HCT116 (cell line): ENCODE measurements at regions not wholly inside any gene's neighbourhood (a gene's known extent, or its start where the extent isn't known, plus 50 kb on each side); places are given as distances from the start of the nearest gene placed in this dataset.
A peak's percentile ranks its signal among the peaks of the same experiment; 100 is the strongest.

ENCODE experiments used
- ATAC-seq: fragments of 200-7000 bp; cut with Tn5 transposase; 2 replicates; pipeline ENCODE4 v1.9.1; 2020; ENCODE audit warnings: mild to moderate bottlenecking, moderate library complexity
- BruUV-seq: library from RNA; stranded (reverse); fragments of 400-500 nt; replicated peaks from 2 replicates; lab custom pipeline; 2021; lab: Mats Ljungman, UMichigan
- CTCF ChIA-PET: fragments of 300-600 bp; sonication (Branson Sonifier 250); formaldehyde crosslinking; loops from one replicate; lab custom pipeline; 2021; ENCODE audit warnings: antibody characterized with exemption; lab: Charles Lee
- POLR2A ChIA-PET: fragments of 300-600, 350-600 bp; sonication (Branson Sonifier 250); formaldehyde crosslinking; loops from one replicate; lab custom pipeline; 2021; ENCODE audit warnings: antibody characterized with exemption; lab: Charles Lee
- RAD21 ChIA-PET, 2 experiments: fragments of 300-600 bp; sonication (Branson Sonifier 250); formaldehyde crosslinking; loops; one replicate each; lab custom pipeline; 2023; ENCODE audit warnings: low total read pairs in 2 of 2; ENCODE audit not compliant: uncharacterized antibody in 2 of 2, unreplicated experiment in 2 of 2, low non-redundant PET in 1 of 2; lab: Charles Lee
- DNase-seq: peaks from one replicate; pipeline ENCODE4 v3.0.0-alpha.2; 2010; ENCODE audit warnings: low read depth, low spot score
- H2AFZ ChIP-seq: fragments of 200-600 bp; shearing (Covaris generic), sonication (generic); 2 replicates; pipeline ENCODE4 v1.6.1; 2017; ENCODE audit warnings: low read depth, mixed run types, mixed read lengths, antibody characterized with exemption, low read length; ENCODE audit not compliant: poor library complexity, severe bottlenecking
- H3K27ac ChIP-seq: 2 replicates; pipeline ENCODE4 v1.5.1; 2012; ENCODE audit warnings: low read depth, low read length
- H3K27me3 ChIP-seq: fragments of 200-600 bp; sonication (generic); 2 replicates; pipeline ENCODE4 v1.6.1; 2016; ENCODE audit warnings: mixed run types, low read length, mixed read lengths; ENCODE audit not compliant: insufficient read depth
- H3K36me3 ChIP-seq, 2 experiments: fragments of 200-500 bp in 1 of 2; fragments of 200-600 bp in 1 of 2; sonication (Bioruptor generic) in 1 of 2; sonication (generic) in 1 of 2; 2 replicates each; pipeline versions ENCODE4 v1.5.1 to v1.6.1; 2014 to 2016; ENCODE audit warnings: low read length in 2 of 2, inconsistent platforms in 1 of 2, mixed read lengths in 1 of 2, mixed run types in 1 of 2; ENCODE audit not compliant: insufficient read depth in 2 of 2, control insufficient read depth in 1 of 2
- H3K4me1 ChIP-seq, 2 experiments: fragments of 200-600 bp in 1 of 2; sonication (generic) in 1 of 2; 2 replicates each; pipeline versions ENCODE4 v1.5.1 to v1.6.1; 2012 to 2017; ENCODE audit warnings: low read length in 2 of 2, inconsistent platforms in 1 of 2, mild to moderate bottlenecking in 1 of 2, mixed read lengths in 1 of 2, mixed run types in 1 of 2, moderate library complexity in 1 of 2; ENCODE audit not compliant: insufficient read depth in 2 of 2, control insufficient read depth in 1 of 2
- H3K4me2 ChIP-seq: fragments of 200-600 bp; sonication (generic); 2 replicates; pipeline ENCODE4 v1.6.1; 2017; ENCODE audit warnings: mixed run types, low read length, mixed read lengths
- H3K4me3 ChIP-seq, 2 experiments: fragments of 200-600 bp in 1 of 2; sonication (generic) in 1 of 2; replicated peaks in 1 of 2; 2 replicates each; pipeline ENCODE4 v1.5.1; 2011 to 2016; ENCODE audit warnings: low read length in 2 of 2, control low read depth in 1 of 2, low read depth in 1 of 2, mild to moderate bottlenecking in 1 of 2, mixed read lengths in 1 of 2, mixed run types in 1 of 2
- H3K79me2 ChIP-seq: fragments of 200-600 bp; sonication (generic); 2 replicates; pipeline ENCODE4 v1.6.1; 2017; ENCODE audit warnings: mild to moderate bottlenecking, mixed run types, low read length, moderate library complexity, mixed read lengths; ENCODE audit not compliant: insufficient read depth
- H3K9ac ChIP-seq: fragments of 200-600 bp; sonication (generic); 2 replicates; pipeline ENCODE4 v1.6.1; 2016; ENCODE audit warnings: low read length, mixed read lengths
- H3K9me2 ChIP-seq: fragments of 200-600 bp; sonication (generic), shearing (Covaris generic); 2 replicates; pipeline ENCODE4 v1.6.1; 2017; ENCODE audit warnings: mixed run types, mild to moderate bottlenecking, moderate library complexity; ENCODE audit not compliant: insufficient read depth
- H3K9me3 ChIP-seq, 2 experiments: fragments of 200-500 bp in 1 of 2; fragments of 200-600 bp in 1 of 2; sonication (Bioruptor generic) in 1 of 2; sonication (generic) in 1 of 2; 2 replicates each; pipeline ENCODE4 v1.6.1; 2014 to 2017; ENCODE audit warnings: low read length in 2 of 2, mixed read lengths in 2 of 2, inconsistent platforms in 1 of 2, low read depth in 1 of 2, mild to moderate bottlenecking in 1 of 2, mixed run types in 1 of 2, moderate library complexity in 1 of 2; ENCODE audit not compliant: control insufficient read depth in 1 of 2, insufficient read depth in 1 of 2
- H4K20me1 ChIP-seq: fragments of 200-600 bp; sonication (generic), shearing (Covaris generic); 2 replicates; pipeline ENCODE4 v1.6.1; 2017; ENCODE audit warnings: mixed run types, mild to moderate bottlenecking, moderate library complexity; ENCODE audit not compliant: insufficient read depth
- CTCF ChIP-seq, 3 experiments: fragments of 200-600 bp in 1 of 3; sonication (generic) in 1 of 3; IDR thresholded peaks in 2 of 3; conservative IDR thresholded peaks in 1 of 3; 2 replicates each; pipeline ENCODE4 v1.5.1; 2012 to 2017; ENCODE audit warnings: low read depth in 2 of 3, low read length in 2 of 3, antibody characterized with exemption in 1 of 3, borderline replicate concordance in 1 of 3, control low read depth in 1 of 3, mild to moderate bottlenecking in 1 of 3, mixed read lengths in 1 of 3, mixed run types in 1 of 3, moderate library complexity in 1 of 3; ENCODE audit not compliant: insufficient read depth in 1 of 3
- EGR1 ChIP-seq: IDR thresholded peaks from 2 replicates; pipeline ENCODE4 v1.6.1; 2012; ENCODE audit warnings: low read depth
- EZH2 ChIP-seq: fragments of 200-600 bp; sonication (generic); IDR thresholded peaks from 2 replicates; pipeline ENCODE4 v1.6.1; 2017; ENCODE audit warnings: antibody characterized with exemption, mixed run types
- FOSL1 ChIP-seq: IDR thresholded peaks from 2 replicates; pipeline ENCODE4 v1.6.1; 2012; ENCODE audit warnings: low read depth
- JUND ChIP-seq: IDR thresholded peaks from 2 replicates; pipeline ENCODE4 v1.6.1; 2012
- POLR2AphosphoS5 ChIP-seq: IDR thresholded peaks from 2 replicates; pipeline ENCODE4 v1.6.1; 2011; ENCODE audit warnings: mild to moderate bottlenecking, low read depth, low read length, moderate library complexity
- SP1 ChIP-seq: IDR thresholded peaks from 2 replicates; pipeline ENCODE4 v1.6.1; 2012; ENCODE audit warnings: low read depth
- TCF7L2 ChIP-seq: IDR thresholded peaks from 2 replicates; pipeline ENCODE4 v1.7.0; 2011; ENCODE audit warnings: borderline replicate concordance, inconsistent platforms; ENCODE audit not compliant: insufficient read depth, insufficient read length; ENCODE audit errors: extremely low read depth
- ZFX ChIP-seq: fragments of 450-650 bp; IDR thresholded peaks from 2 replicates; pipeline ENCODE4 v1.6.1; 2017
- ZNF274 ChIP-seq: fragments of 200-500 bp; sonication (Bioruptor generic); IDR thresholded peaks from 2 replicates; pipeline ENCODE4 v1.6.1; 2014; ENCODE audit warnings: mild to moderate bottlenecking, low read depth, low read length, inconsistent platforms
- intact Hi-C: fragments of 100-400 bp; cut with micrococcal nuclease; formaldehyde crosslinking; loops from 2 replicates; pipeline ENCODE4 v1.10.0; 2022

GRCh38 chr4:8754634-8755589 lies 116.7 kb downstream of the HMX1 start:
- DNase-seq = no peak
- Histone ChIP-seq H3K9me2 (no peaks in the 10 kb centered on the region), H3K4me2 (no peak overlapping the region)
- no peak for TF ChIP-seq TCF7L2
- TF ChIP-seq FOSL1 = no peak
- no peak for TF ChIP-seq SP1
- no peak for TF ChIP-seq JUND
- no peak for TF ChIP-seq EGR1
- no peak for TF ChIP-seq ZNF274
- no peak for TF ChIP-seq EZH2
- no peak for TF ChIP-seq POLR2AphosphoS5
- TF ChIP-seq ZFX = no peak
- no peak for TF ChIP-seq CTCF (IDR thresholded peaks at IDR 0.05 in 2 of 3, conservative IDR thresholded peaks at IDR 0.05 in 1 of 3; ENCODE audit: borderline replicate concordance in 1 of 3, insufficient read depth in 1 of 3, low read depth in 2 of 3, low read length in 2 of 3)
- TF ChIP-seq, all 23 proteins: peak for 0
- Histone ChIP-seq H3K9me3 (no peaks in the 10 kb centered on the region), H3K36me3 (no peaks in the 10 kb centered on the region), H3K27me3 (0 out of 2 replicates have a peak, but pooled peaks cover 7% of the 10 kb centered on the region), H2AFZ (no peak overlapping the region), H3K27ac (no peak overlapping the region), H4K20me1 (no peaks in the 10 kb centered on the region), H3K4me3 (no peak overlapping the region), H3K9ac (no peak overlapping the region), H3K4me1 (no peaks in the 10 kb centered on the region), H3K79me2 (no peaks in the 10 kb centered on the region)
- CTCF ChIA-PET = no interaction called here
- POLR2A ChIA-PET = no interaction called here
- intact Hi-C loops = no loop called here
- no TSS peak for BruUV-seq
- ATAC-seq = peak; percentile 62
- RAD21 ChIA-PET = no interaction called here
